Lower leg skin (tissue), 4 donors: ENCODE measurements at regions not wholly inside any gene's neighbourhood (a gene's known extent, or its start where the extent isn't known, plus 50 kb on each side); places are given as distances from the start of the nearest gene placed in this dataset.

Experiments
- DNase-seq, 2 donors: peaks; one replicate each; pipeline ENCODE4 v3.0.0-alpha.2; 2019; ENCODE audit warnings: low spot score in 2 of 2
- H3K4me3 ChIP-seq: fragments of 200-600 bp; sonication (generic); 2 replicates; pipeline ENCODE4 v1.5.1; 2017; ENCODE audit warnings: mild to moderate bottlenecking, low read depth; ENCODE audit not compliant: poor library complexity, severe bottlenecking
- CTCF ChIP-seq, 3 donors: fragments of 450-650 bp; IDR thresholded peaks; one replicate each; pipeline ENCODE4 v1.5.1; 2016; ENCODE audit warnings: antibody characterized with exemption in 3 of 3, mild to moderate bottlenecking in 3 of 3, moderate library complexity in 2 of 3
- POLR2A ChIP-seq, 2 donors: fragments of 450-650 bp; IDR thresholded peaks; one replicate each; pipeline ENCODE4 v1.6.1; 2016 to 2017; ENCODE audit warnings: antibody characterized with exemption in 2 of 2, mild to moderate bottlenecking in 1 of 2, moderate library complexity in 1 of 2
- WGBS, 2 donors: methylation state at CpG; one replicate each; pipeline ENCODE4 v1.1.5; 2018; 5-methylcytosine and 5-hydroxymethylcytosine counted together
- intact Hi-C: fragments of 100-400 bp; cut with DNase I; formaldehyde crosslinking; loops from one replicate; pipeline ENCODE4 v1.15.0; 2023; ENCODE audit warnings: low total_unique reads

GRCh38 chr4:185862340-185862739 lies 50.3 kb upstream of the SORBS2 start:
- intact Hi-C loops = no loop called here
- no peak for TF ChIP-seq CTCF (IDR thresholded peaks at IDR 0.05)
- no peak for TF ChIP-seq POLR2A (IDR thresholded peaks at IDR 0.05)
- DNase-seq = no peak
- H3K4me3 ChIP-seq = no peak overlapping the region
- WGBS, 2 donors = 89 to 96% methylated on average over 4 of the region's 4 CpGs

- no peak overlapping the region for H3K4me3 ChIP-seq
- 55 to 75% methylated on average over 1 of the region's 1 CpG for WGBS, 2 donors
- no peak for TF ChIP-seq CTCF (IDR thresholded peaks at IDR 0.05)
- TF ChIP-seq POLR2A (IDR thresholded peaks at IDR 0.05) = no peak
- intact Hi-C loops = no loop called here
- no peak for DNase-seq
These were observed 52.0 kb upstream of the SORBS2 start for GRCh38 chr4:185863946-185864345.

GRCh38 chr4:185865901-185866328 lies 53.9 kb upstream of the SORBS2 start:
- TF ChIP-seq POLR2A (IDR thresholded peaks at IDR 0.05) (no peak), CTCF (IDR thresholded peaks at IDR 0.05) (no peak)
- intact Hi-C loops = no loop called here
- 65 to 68% methylated on average over 4 of the region's 4 CpGs for WGBS, 2 donors
- no peak for DNase-seq
- H3K4me3 ChIP-seq = no peak overlapping the region

GRCh38 chr4:185867770-185868169 lies 55.8 kb upstream of the SORBS2 start:
- intact Hi-C loops = no loop called here
- DNase-seq = no peak
- no peak for TF ChIP-seq POLR2A (IDR thresholded peaks at IDR 0.05)
- TF ChIP-seq CTCF (IDR thresholded peaks at IDR 0.05) = no peak
- 81 to 93% methylated on average over 3 of the region's 3 CpGs for WGBS, 2 donors
- H3K4me3 ChIP-seq = no peak overlapping the region

- intact Hi-C loops = no loop called here
- WGBS, 2 donors = 89 to 95% methylated on average over 3 of the region's 3 CpGs
- TF ChIP-seq CTCF (IDR thresholded peaks at IDR 0.05) = no peak
- TF ChIP-seq POLR2A (IDR thresholded peaks at IDR 0.05) = no peak
- no peak for DNase-seq
- H3K4me3 ChIP-seq = no peak overlapping the region
These were observed 57.0 kb upstream of the SORBS2 start for GRCh38 chr4:185868983-185869382.

- 74 to 94% methylated on average over 2 of the region's 2 CpGs for WGBS, 2 donors
- TF ChIP-seq POLR2A (IDR thresholded peaks at IDR 0.05) = no peak
- no peak for TF ChIP-seq CTCF (IDR thresholded peaks at IDR 0.05)
- no peak overlapping the region for H3K4me3 ChIP-seq
- intact Hi-C loops = no loop called here
- DNase-seq = no peak
These were observed 57.4 kb upstream of the SORBS2 start for GRCh38 chr4:185869427-185869826.
